ENCODE measurements at regions not wholly inside any gene's neighbourhood (a gene's known extent, or its start where the extent isn't known, plus 50 kb on each side); places are given as distances from the start of the nearest gene placed in this dataset.

DNA sequence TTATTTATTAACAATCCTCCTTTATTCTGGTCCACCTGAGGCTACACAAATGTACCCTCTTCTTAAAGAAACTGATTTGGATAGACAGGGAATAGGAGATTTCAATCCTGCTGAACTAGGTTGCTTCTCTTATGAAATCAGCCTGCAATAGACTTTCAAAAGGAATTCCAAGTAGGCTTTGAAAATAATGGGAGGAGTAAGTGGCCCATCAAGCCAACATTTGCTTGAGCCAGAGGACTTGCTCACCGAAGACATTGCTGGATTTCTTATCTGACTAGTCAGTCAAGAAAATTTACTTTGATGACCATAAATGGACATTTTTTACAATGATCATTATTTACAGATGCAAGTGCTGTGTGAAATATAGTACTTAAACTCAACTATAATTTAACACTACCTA lies 82.8 kb upstream of the RASSF8 start:
- no peaks in the 10 kb centered on the region for H3K9me3 ChIP-seq
- no peak for ATAC-seq
- no peak overlapping the region for H3K4me3 ChIP-seq
- H3K27ac ChIP-seq = no peak overlapping the region
- H3K27me3 ChIP-seq = no peaks in the 10 kb centered on the region
- no peaks in the 10 kb centered on the region for H3K36me3 ChIP-seq
- TF ChIP-seq POLR2AphosphoS5 (IDR thresholded peaks at IDR 0.05) (no peak), EP300 (IDR thresholded peaks at IDR 0.05) (no peak), POLR2A (IDR thresholded peaks at IDR 0.05) (no peak)
- TF ChIP-seq, protein P1, sequence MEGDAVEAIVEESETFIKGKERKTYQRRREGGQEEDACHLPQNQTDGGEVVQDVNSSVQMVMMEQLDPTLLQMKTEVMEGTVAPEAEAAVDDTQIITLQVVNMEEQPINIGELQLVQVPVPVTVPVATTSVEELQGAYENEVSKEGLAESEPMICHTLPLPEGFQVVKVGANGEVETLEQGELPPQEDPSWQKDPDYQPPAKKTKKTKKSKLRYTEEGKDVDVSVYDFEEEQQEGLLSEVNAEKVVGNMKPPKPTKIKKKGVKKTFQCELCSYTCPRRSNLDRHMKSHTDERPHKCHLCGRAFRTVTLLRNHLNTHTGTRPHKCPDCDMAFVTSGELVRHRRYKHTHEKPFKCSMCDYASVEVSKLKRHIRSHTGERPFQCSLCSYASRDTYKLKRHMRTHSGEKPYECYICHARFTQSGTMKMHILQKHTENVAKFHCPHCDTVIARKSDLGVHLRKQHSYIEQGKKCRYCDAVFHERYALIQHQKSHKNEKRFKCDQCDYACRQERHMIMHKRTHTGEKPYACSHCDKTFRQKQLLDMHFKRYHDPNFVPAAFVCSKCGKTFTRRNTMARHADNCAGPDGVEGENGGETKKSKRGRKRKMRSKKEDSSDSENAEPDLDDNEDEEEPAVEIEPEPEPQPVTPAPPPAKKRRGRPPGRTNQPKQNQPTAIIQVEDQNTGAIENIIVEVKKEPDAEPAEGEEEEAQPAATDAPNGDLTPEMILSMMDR (IDR thresholded peaks at IDR 0.05) = no peak
- no peaks in the 10 kb centered on the region for H3K4me1 ChIP-seq
- WGBS, 2 donors (ENCODE audit: low coverage in 1 of 2) = 56 to 86% methylated on average over 1 of the region's 1 CpG

DNA sequence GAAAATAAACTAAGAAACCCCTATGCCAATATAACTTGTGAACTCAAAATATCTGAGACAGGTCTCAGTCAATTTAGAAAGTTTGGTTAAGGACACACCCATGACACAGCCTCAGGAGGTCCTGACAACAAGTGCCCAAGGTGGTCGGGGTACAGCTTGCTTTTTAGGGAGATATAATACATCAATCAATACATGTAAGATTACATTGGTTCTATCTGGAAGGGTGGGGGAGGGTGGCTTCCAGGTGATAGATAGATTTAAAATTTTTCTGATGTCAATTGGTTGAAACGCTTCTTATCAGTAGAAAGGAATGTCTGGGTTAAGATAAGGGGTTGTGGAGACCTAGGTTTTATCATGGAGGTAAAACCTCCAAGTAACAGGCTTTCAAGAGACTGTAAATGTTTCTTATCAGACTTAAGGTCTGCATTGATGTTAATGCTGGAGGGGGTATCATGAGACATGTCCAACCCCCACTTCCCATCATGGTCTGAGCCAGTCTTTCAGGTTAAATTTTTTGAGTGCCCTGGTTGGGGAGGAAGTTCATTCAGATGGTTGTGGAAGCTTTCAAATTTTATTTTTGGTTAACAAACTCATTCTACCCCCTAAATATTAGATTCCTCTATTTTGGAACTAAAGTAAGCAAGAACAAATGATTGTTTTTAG lies 82.0 kb upstream of the RASSF8 start:
- TF ChIP-seq EP300 (IDR thresholded peaks at IDR 0.05) (no peak), POLR2A (IDR thresholded peaks at IDR 0.05) (no peak), POLR2AphosphoS5 (IDR thresholded peaks at IDR 0.05) (no peak)
- TF ChIP-seq, protein P1 (IDR thresholded peaks at IDR 0.05) = no peak
- Histone ChIP-seq H3K27me3 (no peaks in the 10 kb centered on the region), H3K4me3 (no peak overlapping the region), H3K36me3 (no peaks in the 10 kb centered on the region), H3K9me3 (no peaks in the 10 kb centered on the region), H3K27ac (no peak overlapping the region), H3K4me1 (no peaks in the 10 kb centered on the region)
- 32 to 72% methylated on average over 2 of the region's 2 CpGs for WGBS, 2 donors (ENCODE audit: low coverage in 1 of 2)
- ATAC-seq = no peak

DNA sequence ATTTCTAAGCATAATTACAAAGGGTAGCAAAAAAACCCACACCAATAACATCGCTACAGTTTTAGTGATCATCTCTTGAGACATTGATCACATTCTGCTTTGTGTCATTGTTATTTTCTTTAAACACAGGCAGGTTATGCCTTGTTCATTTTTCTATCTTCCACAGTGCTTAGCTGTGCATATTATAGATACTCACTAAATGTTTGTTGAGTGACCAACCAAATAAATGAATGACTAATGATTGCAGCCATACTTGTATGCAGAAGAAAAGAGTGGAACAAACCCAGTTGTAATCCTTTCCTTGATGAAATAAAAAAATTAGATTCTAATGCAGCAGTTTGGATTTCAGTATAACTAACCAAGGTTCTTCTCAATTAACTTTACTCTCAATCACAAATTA lies 81.0 kb upstream of the RASSF8 start:
- ATAC-seq = no peak
- Histone ChIP-seq H3K4me1 (no peaks in the 10 kb centered on the region), H3K27ac (no peak overlapping the region), H3K36me3 (no peaks in the 10 kb centered on the region), H3K27me3 (no peaks in the 10 kb centered on the region), H3K9me3 (peaks cover 0 to 5% (median 0%) of the 10 kb centered on the region in 3 donors), H3K4me3 (no peak overlapping the region)
- WGBS, 2 donors (ENCODE audit: low coverage in 1 of 2) = 100% methylated on average over 1 of the region's 1 CpG
- TF ChIP-seq POLR2AphosphoS5 (IDR thresholded peaks at IDR 0.05) (no peak), EP300 (IDR thresholded peaks at IDR 0.05) (no peak), POLR2A (IDR thresholded peaks at IDR 0.05) (no peak)
- TF ChIP-seq, protein P1 (IDR thresholded peaks at IDR 0.05) = no peak

DNA sequence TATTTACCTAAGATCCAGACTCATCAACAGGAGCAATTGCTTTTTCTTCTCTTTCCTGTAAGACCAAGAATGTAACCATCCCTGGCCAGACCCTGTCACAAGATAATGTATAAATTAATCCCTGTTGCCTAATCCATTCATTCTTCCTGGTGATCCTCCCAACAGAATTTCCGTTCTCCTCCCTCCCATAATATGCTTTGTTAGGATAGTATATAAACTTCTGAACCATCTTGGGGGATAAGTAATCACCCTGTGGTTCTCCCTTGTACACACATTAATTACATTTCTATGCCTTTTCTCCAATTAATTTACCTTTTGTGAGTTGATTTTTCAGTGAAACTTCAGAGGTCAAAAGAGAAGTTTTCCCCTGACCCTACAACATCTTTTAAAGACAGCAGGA lies 76.2 kb upstream of the RASSF8 start:
- Histone ChIP-seq H3K9me3 (peaks cover 0 to 5% (median 0%) of the 10 kb centered on the region in 3 donors), H3K4me1 (no peaks in the 10 kb centered on the region), H3K27ac (no peak overlapping the region), H3K36me3 (no peaks in the 10 kb centered on the region), H3K27me3 (no peaks in the 10 kb centered on the region), H3K4me3 (no peak overlapping the region)
- ATAC-seq = no peak
- TF ChIP-seq EP300 (IDR thresholded peaks at IDR 0.05) = no peak
- no peak for TF ChIP-seq POLR2AphosphoS5 (IDR thresholded peaks at IDR 0.05)
- TF ChIP-seq, protein P1 (IDR thresholded peaks at IDR 0.05) = no peak
- WGBS, 2 donors (ENCODE audit: low coverage in 1 of 2) = 60 to 67% methylated on average over 1 of the region's 1 CpG

Data from gastroesophageal sphincter (tissue), 4 donors.